ENCODE measurements at regions not wholly inside any gene's neighbourhood (a gene's known extent, or its start where the extent isn't known, plus 50 kb on each side); places are given as distances from the start of the nearest gene placed in this dataset.

- no peak for DNase-seq (ENCODE audit: low read depth, low spot score)
- ChIA-PET CTCF (no interaction called here), POLR2A (no interaction called here)
- Histone ChIP-seq H3K4me3 (ENCODE audit: low read depth, low read length) (no peak overlapping the region), H3K9me3 (ENCODE audit: control insufficient read depth, insufficient read depth, low read length) (no peaks in the 10 kb centered on the region), H3K27ac (ENCODE audit: low read depth, low read length) (no peak overlapping the region), H3K27me3 (ENCODE audit: control insufficient read depth, insufficient read depth, low read length) (no peaks in the 10 kb centered on the region)
- TF ChIP-seq CTCF (IDR thresholded peaks at IDR 0.05; ENCODE audit: low read depth, low read length), result no peak
Observed at GRCh38 chr7:25405736-25406135, 177.4 kb upstream of the NPVF start.

DNA sequence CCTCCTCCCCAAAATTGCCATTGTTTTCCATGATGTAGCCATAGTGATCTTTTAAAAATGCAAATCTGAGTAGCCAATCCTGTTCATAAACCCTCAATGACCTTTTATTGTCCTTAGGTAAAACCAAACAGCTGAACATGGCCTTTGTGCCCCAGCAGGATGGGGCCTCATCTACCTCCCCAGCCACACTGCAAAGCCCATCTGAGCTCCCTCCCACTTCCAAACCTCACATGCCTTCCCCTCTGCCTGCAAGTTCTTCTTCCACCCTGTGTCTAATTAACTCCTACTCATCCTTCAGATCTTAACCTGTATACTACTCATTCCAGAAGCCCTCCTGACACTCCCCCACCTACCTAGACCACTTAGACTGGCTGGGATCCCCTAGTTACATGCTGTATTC is 178.8 kb upstream of the NPVF start:
- ChIA-PET CTCF (no interaction called here), POLR2A (no interaction called here)
- H3K9me3 ChIP-seq (ENCODE audit: control insufficient read depth, insufficient read depth, low read length), result no peaks in the 10 kb centered on the region
- no peak overlapping the region for H3K4me3 ChIP-seq (ENCODE audit: low read depth, low read length)
- DNase-seq (ENCODE audit: low read depth, low spot score), result no peak
- H3K27me3 ChIP-seq (ENCODE audit: control insufficient read depth, insufficient read depth, low read length), result no peaks in the 10 kb centered on the region
- TF ChIP-seq CTCF (IDR thresholded peaks at IDR 0.05; ENCODE audit: low read depth, low read length), result no peak
- H3K27ac ChIP-seq (ENCODE audit: low read depth, low read length), result no peak overlapping the region

GRCh38 chr7:25408012-25408687 is 179.9 kb upstream of the NPVF start:
- POLR2A ChIA-PET, result no interaction called here
- H3K4me3 ChIP-seq (ENCODE audit: low read depth, low read length), result no peak overlapping the region
- no peak overlapping the region for H3K27ac ChIP-seq (ENCODE audit: low read depth, low read length)
- no peaks in the 10 kb centered on the region for H3K27me3 ChIP-seq (ENCODE audit: control insufficient read depth, insufficient read depth, low read length)
- DNase-seq (ENCODE audit: low read depth, low spot score), result no peak
- H3K9me3 ChIP-seq (ENCODE audit: control insufficient read depth, insufficient read depth, low read length), result no peaks in the 10 kb centered on the region
- CTCF ChIA-PET, result no interaction called here
- no peak for TF ChIP-seq CTCF (IDR thresholded peaks at IDR 0.05; ENCODE audit: low read depth, low read length)

DNA sequence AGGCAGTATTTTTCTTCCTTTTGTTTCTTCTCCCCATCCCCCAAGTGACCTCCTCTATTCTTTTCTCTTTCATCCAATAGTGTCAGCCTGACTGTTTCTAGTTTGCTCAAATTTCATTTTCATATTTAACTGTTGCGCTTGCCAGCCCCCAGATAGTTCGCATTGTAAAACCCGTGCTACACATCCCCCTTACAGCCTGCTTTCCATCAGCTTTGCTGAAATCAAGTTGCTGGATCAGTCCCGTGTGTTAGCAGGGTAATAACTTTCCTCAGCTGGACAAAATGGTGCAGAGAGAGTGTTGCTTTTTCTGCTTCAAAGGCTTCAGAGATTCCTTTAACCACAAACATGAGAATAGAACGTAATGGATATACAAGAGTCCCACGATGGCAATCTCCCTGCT is 180.6 kb upstream of the NPVF start:
- Histone ChIP-seq H3K4me3 (ENCODE audit: low read depth, low read length) (no peak overlapping the region), H3K9me3 (ENCODE audit: control insufficient read depth, insufficient read depth, low read length) (no peaks in the 10 kb centered on the region), H3K27me3 (ENCODE audit: control insufficient read depth, insufficient read depth, low read length) (no peaks in the 10 kb centered on the region), H3K27ac (ENCODE audit: low read depth, low read length) (no peak overlapping the region)
- DNase-seq (ENCODE audit: low read depth, low spot score), result no peak
- ChIA-PET CTCF (no interaction called here), POLR2A (no interaction called here)
- no peak for TF ChIP-seq CTCF (IDR thresholded peaks at IDR 0.05; ENCODE audit: low read depth, low read length)

- no peaks in the 10 kb centered on the region for H3K9me3 ChIP-seq (ENCODE audit: control insufficient read depth, insufficient read depth, low read length)
- H3K4me3 ChIP-seq (ENCODE audit: low read depth, low read length), result no peak overlapping the region
- DNase-seq (ENCODE audit: low read depth, low spot score), result no peak
- H3K27me3 ChIP-seq (ENCODE audit: control insufficient read depth, insufficient read depth, low read length), result no peaks in the 10 kb centered on the region
- ChIA-PET CTCF (no interaction called here), POLR2A (no interaction called here)
- H3K27ac ChIP-seq (ENCODE audit: low read depth, low read length), result no peak overlapping the region
- TF ChIP-seq CTCF (IDR thresholded peaks at IDR 0.05; ENCODE audit: low read depth, low read length), result no peak
Observed at GRCh38 chr7:25409897-25410636, 181.8 kb upstream of the NPVF start.

Measured in AG04450 (cell line).